ENCODE measurements at regions not wholly inside any gene's neighbourhood (a gene's known extent, or its start where the extent isn't known, plus 50 kb on each side); places are given as distances from the start of the nearest gene placed in this dataset.

DNA sequence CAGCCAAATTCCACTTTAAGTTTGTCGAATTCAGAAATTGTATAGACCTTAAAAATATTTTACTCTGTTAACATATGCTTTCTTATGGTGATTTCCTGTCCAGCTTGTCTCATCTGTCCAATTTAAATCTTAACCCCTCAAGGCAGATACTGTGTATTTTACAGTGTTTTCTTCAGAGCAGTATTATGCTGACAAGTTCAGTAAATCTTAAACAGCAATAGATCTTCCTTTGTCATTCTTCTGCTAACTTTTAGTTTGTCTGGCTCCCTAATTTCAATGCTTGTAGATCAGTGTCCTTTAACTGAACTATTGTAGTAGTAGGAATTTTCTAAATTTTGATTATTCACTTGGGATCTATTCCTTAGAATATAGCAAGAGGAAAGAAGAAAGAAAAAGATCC, 52.8 kb upstream of the MEIS1 start:
- DNase-seq = no peak

DNA sequence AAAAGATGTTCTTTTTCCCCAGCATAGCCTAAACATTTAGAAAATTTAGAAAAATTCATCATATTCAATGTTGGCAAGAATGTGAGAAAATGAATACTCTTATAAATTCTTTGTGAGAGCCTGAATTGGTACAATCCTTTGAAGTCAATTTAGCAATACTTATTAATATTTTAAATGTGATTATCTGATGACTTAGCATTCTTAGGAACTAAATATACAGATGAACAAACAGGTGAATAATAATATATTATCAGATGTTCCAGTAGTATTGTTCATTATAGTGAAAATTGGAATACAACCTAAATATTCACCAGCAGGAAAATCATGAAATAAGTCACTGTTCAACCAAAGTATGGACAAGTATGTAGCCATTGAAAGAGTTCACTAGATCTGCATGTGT, 55.5 kb upstream of the MEIS1 start:
- DNase-seq = no peak

DNA sequence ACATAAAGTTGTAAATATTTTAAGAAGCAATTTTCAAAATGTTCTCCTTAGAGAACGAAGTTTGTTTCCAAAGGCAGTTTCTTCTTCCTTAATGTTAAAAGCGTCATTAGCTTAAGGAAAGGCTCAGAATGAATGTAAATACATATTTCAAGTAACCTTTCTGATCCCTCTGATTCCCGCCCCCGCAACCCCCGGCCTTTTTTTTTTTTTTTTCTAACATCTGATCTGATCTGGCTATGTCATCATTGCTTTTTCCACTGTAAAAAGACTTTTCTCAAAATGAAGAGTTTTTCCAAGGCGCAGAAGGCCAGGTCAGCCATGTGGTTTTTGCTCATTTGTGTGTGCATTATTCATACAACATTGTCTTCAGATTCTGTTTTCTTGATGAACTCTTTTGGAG, 57.1 kb upstream of the MEIS1 start:
- no peak for DNase-seq

DNA sequence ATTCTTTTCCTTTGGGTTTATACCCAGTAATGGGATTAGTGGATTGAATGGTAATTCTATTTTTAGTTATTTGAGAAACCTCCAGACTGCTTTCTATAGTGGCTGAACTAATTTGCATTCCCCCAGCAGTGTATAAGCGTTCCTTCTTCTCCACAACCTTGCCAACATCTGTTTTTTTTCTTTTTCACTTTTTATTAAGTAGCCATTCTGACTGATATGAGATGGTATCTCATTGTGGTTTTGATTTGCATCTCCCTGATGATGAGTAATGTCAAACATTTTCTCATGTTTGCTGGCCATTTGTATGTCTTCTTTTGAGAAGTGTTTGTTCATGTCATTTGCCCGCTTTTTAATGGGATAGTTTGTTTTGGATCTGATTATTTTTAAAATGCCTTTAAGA, 64.1 kb upstream of the MEIS1 start:
- DNase-seq = no peak

DNA sequence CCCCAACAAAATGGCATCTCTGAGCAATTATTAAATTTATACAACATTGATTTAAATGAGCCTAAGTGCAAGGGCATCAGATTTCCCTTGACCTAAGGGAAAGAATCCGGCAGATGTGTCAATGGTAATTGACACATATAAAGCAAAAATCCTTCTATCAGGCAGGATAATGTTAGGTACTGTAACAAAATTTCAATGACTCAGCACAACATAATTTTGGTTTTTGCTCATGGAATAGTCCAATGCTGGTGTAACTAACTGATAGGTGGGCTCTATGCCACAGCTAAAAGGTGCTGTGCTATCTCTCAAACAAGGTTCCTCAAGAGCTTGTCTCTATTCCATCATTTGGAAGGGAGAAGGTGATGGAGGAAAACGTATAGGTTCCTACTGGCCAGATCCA, 68.3 kb upstream of the MEIS1 start:
- DNase-seq = no peak

DNA sequence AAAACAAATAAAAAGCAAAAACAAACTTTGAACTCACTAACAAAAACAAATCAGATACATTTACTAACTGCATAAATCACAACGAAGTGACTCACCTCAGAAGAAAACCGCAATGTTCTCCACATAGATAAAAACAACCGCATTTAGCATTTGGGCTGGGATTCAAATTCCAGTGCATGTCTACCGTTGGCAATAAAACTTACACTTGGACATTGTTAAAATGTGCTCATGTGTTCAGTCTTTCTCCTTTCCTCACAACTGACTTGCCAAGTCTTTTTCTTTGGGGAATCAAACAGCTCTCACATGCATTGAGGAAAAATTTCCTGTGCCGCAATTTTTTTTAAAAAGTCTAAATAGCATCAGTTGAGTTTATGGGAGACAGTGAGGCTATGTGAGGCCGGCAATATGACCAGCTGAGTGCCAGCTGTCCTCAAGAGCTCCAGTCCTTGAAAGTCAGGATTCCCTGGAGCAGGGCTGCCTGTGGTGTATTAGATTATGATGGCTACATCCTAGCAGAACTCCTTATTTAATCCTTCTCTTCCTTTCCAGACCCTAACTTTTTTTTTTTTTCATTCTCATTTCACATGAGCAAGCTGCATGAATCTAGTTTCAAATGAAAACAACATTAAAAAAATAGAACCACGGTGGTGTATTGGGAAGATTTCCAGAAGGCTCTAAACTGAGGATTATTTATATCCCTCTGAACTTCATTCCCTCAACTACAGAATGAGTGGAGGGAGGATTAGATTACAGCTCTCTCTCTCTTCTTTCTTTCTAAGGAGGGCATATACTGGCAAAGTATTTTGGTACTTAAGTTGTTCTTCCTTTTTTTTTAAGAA, 70.2 kb upstream of the MEIS1 start:
- DNase-seq = no peak

DNA sequence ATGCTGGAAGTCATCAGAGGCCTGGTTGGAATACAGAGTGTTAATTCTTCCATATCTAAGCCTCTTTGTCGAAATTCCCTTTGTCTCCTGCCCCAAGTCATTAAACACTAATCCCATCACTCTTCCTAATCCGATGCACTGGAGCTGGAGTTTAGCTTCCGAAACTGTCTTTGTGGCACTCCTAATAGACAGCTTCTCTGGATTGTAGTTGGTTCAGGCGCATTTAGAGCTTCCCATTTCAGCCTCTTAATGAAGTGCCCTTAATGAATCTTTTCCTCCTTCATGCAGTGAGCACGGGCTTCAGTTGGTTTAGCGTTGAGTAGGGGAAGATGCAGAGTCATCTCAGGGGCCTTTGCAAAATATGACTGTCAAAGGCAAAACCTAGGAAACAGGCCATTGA, 72.2 kb upstream of the MEIS1 start:
- no peak for DNase-seq

DNA sequence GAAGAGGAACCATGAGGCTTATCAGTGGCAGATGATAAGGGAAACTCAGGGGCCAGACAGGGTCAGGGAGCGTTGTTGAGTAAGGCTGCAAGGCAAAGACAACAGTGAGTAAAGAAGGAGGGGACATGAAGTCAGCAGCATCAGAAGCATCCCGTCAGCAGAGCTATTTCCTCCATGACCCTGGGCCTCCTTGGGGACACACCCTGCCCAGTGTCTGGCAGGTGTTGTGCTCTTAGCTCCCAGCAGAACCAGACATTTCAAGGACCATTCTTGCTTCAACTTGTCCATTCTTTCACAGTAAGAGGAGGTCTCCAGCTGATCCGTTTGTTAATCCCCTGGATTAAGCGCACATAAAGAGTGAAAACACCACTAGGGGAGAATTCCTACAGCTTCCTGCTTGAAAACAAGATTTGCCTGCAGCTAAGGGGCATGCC, 88.7 kb upstream of the MEIS1 start:
- DNase-seq = no peak

DNA sequence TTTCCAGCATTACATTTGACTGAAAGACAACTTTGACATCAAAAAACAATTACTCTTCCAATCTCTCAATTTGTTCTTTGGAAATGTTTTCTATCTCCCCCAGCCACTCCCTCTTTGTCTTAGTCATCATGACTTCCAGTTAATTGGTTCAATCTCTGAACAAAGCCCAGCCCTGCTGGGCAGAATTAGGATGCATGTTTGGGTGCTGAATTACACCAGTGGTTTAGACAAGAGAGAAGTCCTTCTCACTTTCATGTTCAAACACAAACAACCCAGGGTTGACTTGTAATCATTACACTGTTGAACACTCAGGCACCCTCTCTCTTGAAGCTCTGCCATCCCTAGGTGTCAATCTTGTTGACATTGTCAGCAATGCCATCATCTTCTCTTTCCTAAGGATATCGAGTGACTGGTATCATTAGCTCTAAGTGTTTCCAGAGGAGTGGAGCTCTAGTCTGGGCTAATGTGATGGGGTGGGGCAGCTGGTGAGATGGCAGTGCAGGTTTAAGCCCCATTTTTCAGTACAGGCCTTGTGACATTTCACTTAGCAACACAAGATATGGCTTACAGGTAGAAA, 90.8 kb upstream of the MEIS1 start:
- no peak for DNase-seq

DNA sequence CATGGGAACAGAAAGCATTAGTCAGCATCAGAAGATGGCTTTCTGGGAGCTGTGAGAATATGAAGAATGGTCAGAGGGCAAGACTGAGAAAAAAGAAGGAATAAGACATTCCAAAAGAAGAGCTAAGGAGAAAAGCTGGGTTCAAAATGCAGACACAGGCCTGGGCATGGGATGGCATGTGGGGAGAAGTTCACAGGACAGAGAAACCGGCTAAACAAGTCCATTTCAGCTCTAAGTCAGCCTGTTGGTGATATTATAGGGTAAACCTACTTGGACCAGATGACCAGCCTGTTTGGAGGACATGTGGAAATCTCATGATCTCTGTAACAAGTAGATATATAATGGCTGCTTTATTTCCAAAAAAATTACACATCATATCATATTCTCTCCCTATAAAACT, 91.7 kb upstream of the MEIS1 start:
- DNase-seq = no peak

DNA sequence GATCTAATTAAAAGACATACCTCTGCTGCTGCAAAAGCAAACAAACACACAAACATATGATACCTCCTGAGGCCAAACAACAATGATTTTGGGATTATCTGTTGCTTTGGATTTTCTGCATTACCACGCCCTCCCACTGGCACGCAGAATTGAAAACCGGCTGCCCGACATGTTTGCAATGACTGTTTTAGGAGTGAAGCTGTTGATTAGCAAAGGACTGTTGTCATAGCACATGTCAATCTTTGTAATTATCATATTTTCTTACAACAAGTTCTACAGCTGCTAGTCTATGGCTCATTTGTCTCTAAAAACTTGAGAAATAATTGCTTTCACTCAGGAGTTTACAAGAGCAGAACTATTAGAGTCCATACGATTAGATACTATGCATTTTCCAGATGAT, 94.4 kb upstream of the MEIS1 start:
- no peak for DNase-seq

DNA sequence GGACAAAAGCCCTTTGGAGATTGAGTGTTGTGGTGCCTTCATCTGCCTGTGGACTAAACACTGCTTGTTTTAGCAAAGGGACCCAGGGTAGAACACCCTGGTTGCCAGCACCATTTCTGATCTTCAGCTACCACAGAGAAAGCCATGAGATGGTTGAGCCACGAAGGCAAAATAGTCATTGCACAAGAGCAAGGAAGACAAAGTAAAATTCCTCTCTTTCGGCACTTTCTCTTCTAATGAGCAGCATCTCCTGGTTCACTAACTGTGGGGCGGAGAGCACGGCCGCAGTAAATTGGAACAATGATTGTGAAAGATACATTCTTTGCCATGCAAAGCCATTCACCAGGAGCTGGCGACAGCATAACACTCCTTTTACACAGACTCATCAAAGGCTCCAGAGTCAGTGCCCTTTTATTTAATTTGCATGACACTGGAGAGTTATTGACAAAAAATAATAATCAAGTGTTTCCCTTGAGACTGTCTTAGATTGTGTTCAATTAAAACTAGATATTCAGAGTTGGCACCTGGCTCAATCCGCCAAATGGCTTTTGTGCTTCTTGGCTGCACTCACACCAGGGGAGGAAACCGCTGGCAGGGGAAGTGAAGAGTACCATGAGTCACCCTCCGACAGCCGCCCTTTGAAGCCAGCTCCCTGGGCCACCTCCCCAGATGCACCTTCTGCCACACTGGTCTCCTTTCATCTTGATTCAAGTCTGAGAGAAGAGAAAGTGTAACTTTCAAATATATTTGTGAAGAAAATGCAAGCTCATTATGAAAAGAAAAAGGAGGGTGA, 100.5 kb upstream of the MEIS1 start:
- DNase-seq = peak; percentile 66

DNA sequence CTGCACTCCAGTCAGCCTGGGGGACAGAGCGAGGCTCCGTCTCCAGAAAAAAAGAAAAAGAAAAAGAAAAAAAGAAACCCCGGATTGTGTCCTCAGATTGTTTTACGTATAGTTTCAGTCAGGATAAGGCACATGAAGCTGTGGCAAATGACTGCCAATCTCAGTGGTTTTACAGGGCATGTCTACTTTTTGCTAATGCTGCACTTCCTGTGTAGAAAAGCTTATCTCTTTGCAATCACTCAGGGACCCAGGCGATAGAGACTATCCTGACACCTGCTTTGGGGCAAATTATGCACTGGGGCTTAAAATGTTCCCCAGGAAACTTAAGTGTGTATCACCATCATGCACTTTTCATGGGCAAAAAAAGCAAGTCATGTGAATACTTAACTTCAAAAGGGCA, 103.7 kb upstream of the MEIS1 start:
- DNase-seq = no peak

DNA sequence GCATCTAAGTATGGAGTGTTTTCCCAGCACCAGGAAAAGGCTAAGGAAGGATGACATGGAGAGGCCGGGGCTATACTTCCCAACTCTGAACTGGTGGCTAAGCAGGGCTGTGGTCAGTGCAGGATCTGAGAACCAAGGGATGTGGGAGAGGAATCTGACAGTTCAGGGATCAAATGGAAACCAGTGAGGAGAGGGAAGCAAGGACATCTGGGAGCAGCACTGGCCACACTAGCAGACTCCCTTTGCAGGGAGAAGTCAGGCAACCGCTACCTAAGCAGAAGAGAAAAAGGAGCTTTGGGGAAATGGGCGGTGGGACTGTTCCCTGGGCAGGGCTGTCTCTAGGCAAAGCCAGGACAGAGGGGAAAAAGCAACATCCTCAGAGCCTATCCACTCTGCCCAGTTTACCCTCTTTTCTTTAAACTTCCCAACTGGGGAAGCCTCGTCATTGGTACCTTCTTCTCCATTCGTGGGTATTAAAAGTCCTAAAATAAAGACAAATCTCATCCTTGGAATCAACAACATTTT, 105.8 kb upstream of the MEIS1 start:
- no peak for DNase-seq

DNA sequence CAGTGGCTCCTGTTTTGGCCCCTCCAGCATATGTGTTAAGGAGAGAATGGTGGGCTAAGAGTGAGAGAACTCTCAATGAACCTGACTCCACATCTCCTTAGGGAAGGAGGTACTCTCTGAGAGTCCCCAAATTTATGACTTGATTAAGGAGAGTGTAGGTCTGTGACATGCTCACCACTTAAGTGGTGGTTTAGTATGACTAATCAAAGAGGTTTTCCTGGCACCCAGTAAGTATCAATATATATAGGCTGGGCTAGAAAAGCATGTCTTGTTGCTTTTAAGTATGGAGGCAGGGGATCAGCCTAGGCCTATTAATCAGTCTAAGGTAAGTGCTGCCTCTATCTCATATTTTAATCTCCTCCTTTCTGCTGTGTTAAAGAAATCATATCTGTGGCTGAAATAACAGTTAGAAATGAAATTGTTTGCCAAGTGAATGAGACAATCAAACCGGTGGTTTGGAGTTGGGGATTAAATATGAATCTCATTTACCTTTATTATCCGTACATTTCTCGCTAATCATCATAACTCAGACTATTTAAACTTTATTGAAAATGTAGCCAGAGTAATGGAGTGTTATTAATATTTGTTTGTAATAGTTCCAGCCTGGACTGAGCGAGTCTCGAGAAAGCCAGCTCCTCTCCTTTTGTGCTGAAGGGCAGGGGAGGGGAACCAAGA, 107.7 kb upstream of the MEIS1 start:
- DNase-seq = no peak

DNA sequence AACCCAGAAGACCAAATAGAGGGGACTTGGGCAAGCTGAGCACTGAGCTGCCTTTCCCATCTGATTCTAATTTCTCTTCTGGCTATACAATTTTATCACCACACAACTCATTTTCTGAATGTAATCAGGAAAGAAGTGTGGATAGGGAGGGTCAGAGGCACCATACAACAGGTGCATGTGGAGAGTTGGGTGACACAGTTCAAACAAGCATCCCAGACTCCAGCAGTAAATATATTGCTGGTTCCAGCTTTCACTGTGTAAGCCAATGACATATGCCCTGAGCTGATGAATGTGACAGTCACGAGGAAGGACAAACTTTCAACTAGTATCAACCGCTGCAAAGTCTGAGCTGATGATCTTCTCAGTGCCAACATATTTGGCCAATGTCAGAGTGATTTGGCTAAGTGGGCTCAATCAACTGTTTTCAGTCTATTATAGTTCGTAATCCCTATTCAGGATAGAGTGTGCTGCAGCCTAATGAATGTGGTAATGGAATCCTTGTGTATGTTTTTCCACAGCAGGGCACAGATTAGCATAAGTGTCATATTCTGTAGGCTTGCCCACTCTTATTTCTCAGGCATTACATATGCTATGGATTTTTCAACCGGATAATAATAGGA, 109.9 kb upstream of the MEIS1 start:
- DNase-seq = no peak

DNA sequence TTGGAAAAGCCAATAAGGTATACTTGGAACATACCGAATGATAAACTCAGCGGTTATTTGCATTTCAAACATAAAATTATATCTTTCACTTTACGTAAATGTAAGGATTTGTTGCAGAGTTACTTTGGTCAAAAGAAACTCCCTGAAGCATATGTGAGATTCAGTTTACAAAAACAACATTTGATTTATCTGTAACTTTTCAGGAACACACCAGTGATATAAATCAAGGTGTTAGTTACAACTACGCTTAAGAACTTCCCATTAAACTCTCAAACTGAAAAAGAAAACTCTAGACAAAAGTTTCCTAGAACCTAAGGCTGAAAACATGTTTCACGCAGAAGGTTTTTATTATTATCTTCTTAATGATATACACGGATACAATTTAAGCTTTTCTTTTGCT, 110.6 kb upstream of the MEIS1 start:
- no peak for DNase-seq

DNA sequence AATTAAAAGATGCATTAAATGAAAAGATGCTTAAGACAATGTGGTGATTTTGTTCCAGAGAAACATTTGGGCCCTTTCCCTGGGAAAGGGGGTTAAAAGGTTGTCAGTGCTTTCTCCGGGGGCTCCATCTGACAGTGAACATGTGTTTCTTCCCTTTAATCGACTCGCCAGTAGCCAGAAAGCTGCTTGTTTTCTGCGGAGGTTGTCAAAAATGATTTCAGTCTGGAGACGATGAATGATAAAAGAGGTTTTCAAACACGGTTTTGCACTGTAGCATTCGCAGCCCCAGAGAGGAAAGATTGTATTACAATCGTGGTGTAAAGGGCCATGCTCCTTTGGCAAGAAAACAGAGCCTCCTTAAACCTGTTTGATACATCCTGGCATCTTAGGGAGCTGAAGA, 111.5 kb upstream of the MEIS1 start:
- DNase-seq = no peak

DNA sequence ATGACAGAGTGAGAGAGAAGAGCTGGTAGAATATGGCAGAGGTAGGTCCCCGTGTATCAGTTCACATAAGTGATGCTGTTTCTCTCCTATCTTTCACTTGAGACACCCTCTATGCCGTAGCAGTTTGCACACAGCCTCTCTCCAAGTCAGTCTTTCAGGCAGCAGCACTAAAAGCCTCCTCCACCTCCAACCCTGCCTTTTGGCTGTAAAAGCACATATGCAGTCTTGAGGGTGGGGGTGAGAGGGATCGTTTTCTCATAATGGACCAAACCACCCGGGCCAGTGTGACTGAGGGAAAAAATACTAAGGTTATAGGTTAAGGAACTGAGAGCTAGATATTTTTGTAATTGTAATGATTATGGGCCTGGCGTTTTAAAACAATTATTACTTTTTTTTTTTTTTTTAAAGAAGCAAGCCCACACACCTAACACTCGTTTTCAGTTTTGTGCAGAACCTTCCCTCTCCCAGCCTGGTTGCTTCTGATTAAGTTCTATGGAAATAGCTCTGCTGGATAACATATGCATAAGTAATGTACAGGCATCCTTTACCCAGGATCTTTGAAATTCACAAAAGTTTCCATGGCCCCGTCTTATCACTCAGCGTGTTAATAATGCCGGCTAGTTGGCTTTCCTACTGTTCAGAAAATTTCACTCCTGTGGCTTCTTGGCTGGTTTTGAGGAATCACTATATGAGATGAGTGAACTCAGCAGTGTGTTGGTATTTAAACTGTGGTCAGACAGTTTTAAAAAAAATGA, 112.2 kb upstream of the MEIS1 start:
- DNase-seq = no peak

DNA sequence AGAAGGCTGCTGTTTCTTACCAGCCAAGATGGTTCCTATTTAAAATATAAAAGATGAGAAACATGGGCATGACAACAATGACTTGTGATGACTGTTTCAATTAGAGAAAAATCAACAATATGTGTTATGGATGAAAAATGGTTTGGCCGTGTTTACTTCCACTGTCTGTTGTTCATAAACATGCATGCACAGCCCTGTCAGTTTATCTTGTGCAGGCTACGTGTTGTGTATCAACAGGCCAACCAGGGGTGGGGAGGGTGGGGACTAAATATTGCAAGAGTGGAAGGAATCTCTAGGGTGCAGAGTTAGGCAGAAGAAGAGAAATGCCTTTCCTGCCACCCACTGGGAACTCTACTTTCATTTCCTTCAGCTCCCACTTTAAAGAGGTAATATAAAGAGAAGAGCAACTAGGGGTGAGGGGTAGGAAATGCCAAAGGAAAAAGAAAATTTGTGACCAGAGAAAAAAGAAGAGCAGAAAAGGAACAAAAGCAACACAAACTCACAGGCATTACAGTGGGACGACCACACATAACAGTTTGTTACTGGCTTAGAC, 116.8 kb upstream of the MEIS1 start:
- no peak for DNase-seq

DNA sequence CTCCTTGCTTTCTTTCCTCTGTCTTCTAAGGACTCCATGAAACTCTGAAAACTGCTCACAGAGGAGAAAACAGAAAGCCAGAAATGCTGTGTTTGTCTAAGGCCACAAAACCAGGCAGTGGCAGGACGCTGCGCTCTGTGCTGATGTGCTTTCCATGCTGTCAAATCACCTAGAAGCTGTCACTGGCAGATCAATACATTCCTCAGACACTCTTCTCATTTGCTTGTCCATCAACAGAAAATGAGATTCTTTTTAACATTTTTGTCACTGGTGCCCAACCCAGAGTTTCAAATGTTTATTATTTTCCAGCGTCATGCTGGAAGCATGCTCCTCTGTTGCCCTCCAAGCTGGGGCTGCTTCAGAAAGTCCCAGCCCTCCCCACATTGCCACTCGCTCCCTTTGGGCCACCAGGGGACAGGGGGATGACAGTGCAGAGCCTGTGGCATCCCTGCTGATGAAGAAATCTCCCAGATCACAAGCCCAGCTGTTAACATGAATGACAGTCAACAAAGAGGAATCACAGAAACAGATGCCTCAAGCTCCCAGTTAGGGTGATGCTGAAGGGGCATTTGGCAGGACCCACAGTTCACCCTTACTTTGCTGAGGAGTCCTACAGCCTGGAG, 117.5 kb upstream of the MEIS1 start:
- DNase-seq = no peak
